ENCODE measurements at regions not wholly inside any gene's neighbourhood (a gene's known extent, or its start where the extent isn't known, plus 50 kb on each side); places are given as distances from the start of the nearest gene placed in this dataset.

- TF ChIP-seq ZFP36 (IDR thresholded peaks at IDR 0.05; ENCODE audit: borderline replicate concordance, partially characterized antibody) (no peak), REST (IDR thresholded peaks at IDR 0.05) (no peak), MYC (IDR thresholded peaks at IDR 0.05; ENCODE audit: borderline replicate concordance, low read length) (no peak), E2F6 (IDR thresholded peaks at IDR 0.05; ENCODE audit: borderline replicate concordance, low read depth) (no peak), POLR2A (IDR thresholded peaks at IDR 0.05; ENCODE audit: low read length) (no peak), MAZ (IDR thresholded peaks at IDR 0.05; ENCODE audit: borderline replicate concordance, low read depth, low read length) (no peak), HES2 (IDR thresholded peaks at IDR 0.05) (no peak), HOXA7 (CRISPR knock-in tag; IDR thresholded peaks at IDR 0.05) (no peak), KDM1A (IDR thresholded peaks at IDR 0.05; ENCODE audit: low read depth) (no peak), CEBPB (IDR thresholded peaks at IDR 0.05) (no peak)
- TF ChIP-seq, protein P1, sequence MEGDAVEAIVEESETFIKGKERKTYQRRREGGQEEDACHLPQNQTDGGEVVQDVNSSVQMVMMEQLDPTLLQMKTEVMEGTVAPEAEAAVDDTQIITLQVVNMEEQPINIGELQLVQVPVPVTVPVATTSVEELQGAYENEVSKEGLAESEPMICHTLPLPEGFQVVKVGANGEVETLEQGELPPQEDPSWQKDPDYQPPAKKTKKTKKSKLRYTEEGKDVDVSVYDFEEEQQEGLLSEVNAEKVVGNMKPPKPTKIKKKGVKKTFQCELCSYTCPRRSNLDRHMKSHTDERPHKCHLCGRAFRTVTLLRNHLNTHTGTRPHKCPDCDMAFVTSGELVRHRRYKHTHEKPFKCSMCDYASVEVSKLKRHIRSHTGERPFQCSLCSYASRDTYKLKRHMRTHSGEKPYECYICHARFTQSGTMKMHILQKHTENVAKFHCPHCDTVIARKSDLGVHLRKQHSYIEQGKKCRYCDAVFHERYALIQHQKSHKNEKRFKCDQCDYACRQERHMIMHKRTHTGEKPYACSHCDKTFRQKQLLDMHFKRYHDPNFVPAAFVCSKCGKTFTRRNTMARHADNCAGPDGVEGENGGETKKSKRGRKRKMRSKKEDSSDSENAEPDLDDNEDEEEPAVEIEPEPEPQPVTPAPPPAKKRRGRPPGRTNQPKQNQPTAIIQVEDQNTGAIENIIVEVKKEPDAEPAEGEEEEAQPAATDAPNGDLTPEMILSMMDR (IDR thresholded peaks at IDR 0.05): no peak
Measured at GRCh38 chr14:104398656-104399055, 180.9 kb upstream of the C14orf180 start.

All from A549 (cell line).